Osteoblast (primary cell): ENCODE measurements at regions not wholly inside any gene's neighbourhood (a gene's known extent, or its start where the extent isn't known, plus 50 kb on each side); places are given as distances from the start of the nearest gene placed in this dataset.

Experiments used
- DNase-seq: peaks from one replicate; pipeline ENCODE4 v3.0.0; 2011; ENCODE audit warnings: low spot score, mixed read lengths; ENCODE audit not compliant: insufficient read length; ENCODE audit errors: missing footprints
- H2AFZ ChIP-seq: 2 replicates; pipeline ENCODE4 v1.6.0; 2011; ENCODE audit warnings: mild to moderate bottlenecking, low read length
- H3K27ac ChIP-seq: 2 replicates; pipeline ENCODE4 v1.5.1; 2011; ENCODE audit warnings: mild to moderate bottlenecking, low read depth, low read length, moderate library complexity
- H3K27me3 ChIP-seq: 2 replicates; pipeline ENCODE4 v1.6.0; 2012; ENCODE audit warnings: mild to moderate bottlenecking, control low read depth, inconsistent platforms, low read length, moderate library complexity; ENCODE audit not compliant: insufficient read depth
- H3K36me3 ChIP-seq: 2 replicates; pipeline ENCODE4 v1.5.1; 2011; ENCODE audit warnings: mild to moderate bottlenecking, low read length, control low read depth, moderate library complexity; ENCODE audit not compliant: insufficient read depth
- H3K4me1 ChIP-seq: 2 replicates; pipeline ENCODE4 v1.5.1; 2011; ENCODE audit warnings: mild to moderate bottlenecking, low read length, control low read depth, moderate library complexity; ENCODE audit not compliant: insufficient read depth
- H3K4me2 ChIP-seq: 2 replicates; pipeline ENCODE4 v1.6.0; 2011; ENCODE audit warnings: mild to moderate bottlenecking, low read length; ENCODE audit not compliant: insufficient read depth
- H3K4me3 ChIP-seq: fragments of 200-600 bp; sonication (generic); 3 replicates; pipeline ENCODE4 v1.5.1; 2012; ENCODE audit warnings: mild to moderate bottlenecking, low read length, inconsistent platforms; ENCODE audit not compliant: insufficient read depth
- H3K79me2 ChIP-seq: 2 replicates; pipeline ENCODE4 v1.6.0; 2012; ENCODE audit warnings: mild to moderate bottlenecking, low read length, control low read depth, inconsistent platforms; ENCODE audit not compliant: insufficient read depth
- H3K9me3 ChIP-seq: 2 replicates; pipeline ENCODE4 v1.5.1; 2011; ENCODE audit warnings: low read depth, low read length, control low read depth
- H4K20me1 ChIP-seq: 2 replicates; pipeline ENCODE4 v1.6.0; 2012; ENCODE audit warnings: mild to moderate bottlenecking, low read length, control low read depth; ENCODE audit not compliant: insufficient read depth
- TF ChIP-seq, protein P1 (sequence below): IDR thresholded peaks from 2 replicates; pipeline ENCODE4 v1.5.1; 2011; ENCODE audit warnings: mild to moderate bottlenecking, low read depth, low read length, moderate library complexity; ENCODE audit errors: extremely low read depth

DNA sequence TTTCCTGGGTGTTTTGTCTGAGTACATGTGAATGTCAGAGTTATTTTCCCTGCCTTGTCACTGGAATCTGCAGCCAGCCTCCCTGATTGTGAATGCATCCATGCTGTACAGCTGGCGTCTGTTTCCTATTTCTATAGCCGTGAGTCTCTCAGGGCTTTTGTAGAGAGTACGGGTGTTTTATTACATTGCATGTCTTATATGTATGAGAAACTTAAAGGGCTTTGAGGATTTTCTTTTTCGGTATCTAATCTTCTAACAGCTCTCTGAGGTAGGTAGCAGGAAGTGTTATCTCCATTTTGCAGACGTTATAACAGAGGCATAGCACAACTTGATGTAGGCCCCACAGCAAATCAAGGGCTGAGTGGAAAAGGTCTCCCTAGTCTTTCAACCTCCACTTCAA is 272.9 kb downstream of the PRL start:
- Histone ChIP-seq H4K20me1 (no peaks in the 10 kb centered on the region), H3K79me2 (no peaks in the 10 kb centered on the region), H3K4me3 (no peak overlapping the region), H2AFZ (no peak overlapping the region), H3K27ac (no peak overlapping the region), H3K9me3 (peaks cover 3% of the 10 kb centered on the region), H3K27me3 (no peaks in the 10 kb centered on the region), H3K4me1 (peaks cover 14% of the 10 kb centered on the region), H3K4me2 (no peak overlapping the region), H3K36me3 (no peaks in the 10 kb centered on the region)
- TF ChIP-seq, protein P1, sequence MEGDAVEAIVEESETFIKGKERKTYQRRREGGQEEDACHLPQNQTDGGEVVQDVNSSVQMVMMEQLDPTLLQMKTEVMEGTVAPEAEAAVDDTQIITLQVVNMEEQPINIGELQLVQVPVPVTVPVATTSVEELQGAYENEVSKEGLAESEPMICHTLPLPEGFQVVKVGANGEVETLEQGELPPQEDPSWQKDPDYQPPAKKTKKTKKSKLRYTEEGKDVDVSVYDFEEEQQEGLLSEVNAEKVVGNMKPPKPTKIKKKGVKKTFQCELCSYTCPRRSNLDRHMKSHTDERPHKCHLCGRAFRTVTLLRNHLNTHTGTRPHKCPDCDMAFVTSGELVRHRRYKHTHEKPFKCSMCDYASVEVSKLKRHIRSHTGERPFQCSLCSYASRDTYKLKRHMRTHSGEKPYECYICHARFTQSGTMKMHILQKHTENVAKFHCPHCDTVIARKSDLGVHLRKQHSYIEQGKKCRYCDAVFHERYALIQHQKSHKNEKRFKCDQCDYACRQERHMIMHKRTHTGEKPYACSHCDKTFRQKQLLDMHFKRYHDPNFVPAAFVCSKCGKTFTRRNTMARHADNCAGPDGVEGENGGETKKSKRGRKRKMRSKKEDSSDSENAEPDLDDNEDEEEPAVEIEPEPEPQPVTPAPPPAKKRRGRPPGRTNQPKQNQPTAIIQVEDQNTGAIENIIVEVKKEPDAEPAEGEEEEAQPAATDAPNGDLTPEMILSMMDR = no peak
- DNase-seq = no peak

DNA sequence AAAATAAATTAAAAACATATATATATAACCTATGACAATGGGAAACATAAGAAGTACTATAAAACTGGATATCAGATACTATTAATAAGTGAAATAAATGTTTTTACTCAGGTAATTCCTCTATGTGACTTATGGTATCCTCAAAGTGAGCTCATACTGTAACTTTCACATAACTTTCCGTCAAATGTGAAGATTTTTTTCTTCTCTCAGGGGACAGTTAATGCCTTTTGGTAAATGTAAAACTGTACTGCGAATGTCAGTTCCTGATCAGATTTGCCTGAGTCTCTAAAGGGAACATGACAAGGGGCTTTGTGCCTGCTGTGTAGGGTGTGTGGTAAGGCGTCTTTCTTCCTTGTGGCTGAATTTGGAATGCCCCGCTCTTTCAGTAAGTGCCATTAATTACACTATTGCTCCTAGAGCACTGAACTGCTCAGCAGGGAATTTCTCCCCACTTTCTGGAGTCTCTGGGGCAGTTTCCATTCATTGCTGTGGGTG is 271.8 kb downstream of the PRL start:
- H3K4me3 ChIP-seq = no peak overlapping the region
- H3K36me3 ChIP-seq = no peaks in the 10 kb centered on the region
- H3K79me2 ChIP-seq = no peaks in the 10 kb centered on the region
- H3K9me3 ChIP-seq = peaks cover 3% of the 10 kb centered on the region
- no peak overlapping the region for H3K27ac ChIP-seq
- H4K20me1 ChIP-seq = no peaks in the 10 kb centered on the region
- no peak for DNase-seq
- TF ChIP-seq, protein P1 = no peak
- no peaks in the 10 kb centered on the region for H3K27me3 ChIP-seq
- peak overlapping the region; percentile 84 for H2AFZ ChIP-seq
- H3K4me2 ChIP-seq = no peak overlapping the region
- H3K4me1 ChIP-seq = peaks cover 14% of the 10 kb centered on the region

DNA sequence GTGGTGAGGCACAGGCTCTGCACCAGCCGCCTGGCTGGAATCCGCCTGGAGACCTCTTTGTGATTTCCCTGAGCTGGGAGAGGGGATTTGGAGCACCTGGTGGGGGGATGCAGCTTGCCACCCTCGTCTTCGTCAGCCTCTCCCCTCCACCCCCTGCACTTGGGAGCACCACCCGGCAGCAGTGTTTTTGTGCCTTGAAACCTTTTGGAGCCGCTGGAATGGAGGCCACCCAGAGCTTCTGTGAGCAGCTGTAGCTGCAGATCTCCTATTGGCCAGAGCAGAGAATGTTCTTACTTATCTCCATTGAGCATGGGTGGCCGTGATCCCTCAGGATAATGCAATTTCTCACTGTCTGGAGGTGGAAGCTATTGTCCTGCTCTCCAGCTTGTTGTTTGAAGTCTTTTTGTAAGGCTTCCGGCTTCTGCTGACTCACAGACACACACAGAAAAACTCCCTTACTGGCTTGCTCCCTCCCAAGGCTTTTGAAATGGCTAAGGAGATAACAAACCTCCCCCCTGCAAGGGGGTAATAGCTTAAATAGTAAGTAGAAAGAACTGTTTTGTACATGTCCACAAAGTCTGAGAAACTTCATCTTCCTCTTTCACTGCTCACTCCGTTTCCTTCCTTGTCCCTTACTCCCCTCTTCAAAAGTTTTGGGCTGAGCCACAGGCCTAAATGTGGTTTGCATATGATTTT is 271.2 kb downstream of the PRL start:
- Histone ChIP-seq H3K4me2 (peak overlapping the region; percentile 52), H3K27ac (peak overlapping the region; percentile 63), H2AFZ (peak overlapping the region; percentile 84)

DNA sequence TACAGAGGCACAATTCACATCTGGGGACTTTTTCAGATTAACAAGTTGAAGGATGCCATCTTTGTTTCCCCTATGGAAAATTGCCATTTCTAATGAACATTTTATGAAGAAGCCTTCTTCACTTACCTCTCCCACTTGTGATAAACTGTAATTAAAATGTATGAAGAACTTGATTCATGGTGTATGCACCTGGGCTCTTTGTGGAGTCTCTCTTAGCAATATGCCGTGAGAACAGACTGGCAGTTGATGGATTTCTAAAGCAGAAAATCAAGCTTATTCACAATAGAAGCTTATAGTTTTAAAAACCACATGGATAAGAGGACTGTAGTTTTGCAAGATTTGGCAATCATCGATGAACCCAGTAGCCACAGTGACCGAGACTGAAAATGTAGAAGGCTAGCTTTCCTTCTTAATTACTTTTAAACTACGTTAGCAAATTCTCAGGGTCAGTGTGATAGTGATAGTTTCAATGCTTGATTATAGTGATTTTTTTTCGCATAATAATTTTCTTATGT is 270.6 kb downstream of the PRL start:
- Histone ChIP-seq H3K36me3 (no peaks in the 10 kb centered on the region), H3K4me2 (peak overlapping the region; percentile 52), H3K79me2 (no peaks in the 10 kb centered on the region), H2AFZ (peak overlapping the region; percentile 84), H4K20me1 (no peaks in the 10 kb centered on the region), H3K27ac (peak overlapping the region; percentile 63), H3K9me3 (peaks cover 3% of the 10 kb centered on the region), H3K4me3 (no peak overlapping the region), H3K4me1 (peaks cover 14% of the 10 kb centered on the region), H3K27me3 (no peaks in the 10 kb centered on the region)
- TF ChIP-seq, protein P1 = no peak
- no peak for DNase-seq

More for the DNA sequence above, 271.2 kb downstream of the PRL start:
- peaks cover 14% of the 10 kb centered on the region for H3K4me1 ChIP-seq
- no peak for DNase-seq
- no peaks in the 10 kb centered on the region for H3K79me2 ChIP-seq
- no peak overlapping the region for H3K4me3 ChIP-seq
- H3K9me3 ChIP-seq = peaks cover 3% of the 10 kb centered on the region
- no peaks in the 10 kb centered on the region for H4K20me1 ChIP-seq
- H3K36me3 ChIP-seq = no peaks in the 10 kb centered on the region
- TF ChIP-seq, protein P1 = no peak
- H3K27me3 ChIP-seq = no peaks in the 10 kb centered on the region
